ENCODE measurements at regions not wholly inside any gene's neighbourhood (a gene's known extent, or its start where the extent isn't known, plus 50 kb on each side); places are given as distances from the start of the nearest gene placed in this dataset.
"Not testable (repeated sequence)": the region's sequence is repeated elsewhere in the genome, so short reads cannot be mapped to it uniquely, and the experiment has no call there.

- TF ChIP-seq JUND (IDR thresholded peaks at IDR 0.05; ENCODE audit: low read depth) = no peak
- in situ Hi-C loops (cut with HindIII; ENCODE audit: low pct_unique_long_range_greater_than_20kb, low sequenced_read_pairs) = no loop called here
- DNase-seq (ENCODE audit: low read depth in 1 of 2, low spot score in 1 of 2) = no peak
These were observed 238.7 kb upstream of the SEL1L start for GRCh38 chr14:81772381-81772780.

- no peak for DNase-seq (ENCODE audit: low read depth in 1 of 2, low spot score in 1 of 2)
- no peak for TF ChIP-seq JUND (IDR thresholded peaks at IDR 0.05; ENCODE audit: low read depth)
- in situ Hi-C loops (cut with HindIII; ENCODE audit: low pct_unique_long_range_greater_than_20kb, low sequenced_read_pairs) = no loop called here
These were observed 242.9 kb upstream of the SEL1L start for GRCh38 chr14:81776531-81776930.

- in situ Hi-C loops (cut with HindIII; ENCODE audit: low pct_unique_long_range_greater_than_20kb, low sequenced_read_pairs); DNase-seq (ENCODE audit: low read depth in 1 of 2, low spot score in 1 of 2): not testable (repeated sequence)
These were observed 248.1 kb upstream of the SEL1L start for GRCh38 chr14:81781798-81782197.

- in situ Hi-C loops (cut with HindIII; ENCODE audit: low pct_unique_long_range_greater_than_20kb, low sequenced_read_pairs) = no loop called here
- DNase-seq (ENCODE audit: low read depth in 1 of 2, low spot score in 1 of 2) = no peak
- no peak for TF ChIP-seq JUND (IDR thresholded peaks at IDR 0.05; ENCODE audit: low read depth)
These were observed 250.4 kb upstream of the SEL1L start for GRCh38 chr14:81784084-81784483.

GRCh38 chr14:81797315-81797714 lies 263.7 kb upstream of the SEL1L start:
- in situ Hi-C loops (cut with HindIII; ENCODE audit: low pct_unique_long_range_greater_than_20kb, low sequenced_read_pairs) = no loop called here
- no peak for TF ChIP-seq JUND (IDR thresholded peaks at IDR 0.05; ENCODE audit: low read depth)
- DNase-seq (ENCODE audit: low read depth in 1 of 2, low spot score in 1 of 2) = no peak

- TF ChIP-seq JUND (IDR thresholded peaks at IDR 0.05; ENCODE audit: low read depth) = no peak
- in situ Hi-C loops (cut with HindIII; ENCODE audit: low pct_unique_long_range_greater_than_20kb, low sequenced_read_pairs) = no loop called here
- no peak for DNase-seq (ENCODE audit: low read depth in 1 of 2, low spot score in 1 of 2)
These were observed 268.3 kb upstream of the SEL1L start for GRCh38 chr14:81801921-81802320.

GRCh38 chr14:81802341-81802740 lies 268.7 kb upstream of the SEL1L start:
- DNase-seq (ENCODE audit: low read depth in 1 of 2, low spot score in 1 of 2) = no peak
- no peak for TF ChIP-seq JUND (IDR thresholded peaks at IDR 0.05; ENCODE audit: low read depth)
- in situ Hi-C loops (cut with HindIII; ENCODE audit: low pct_unique_long_range_greater_than_20kb, low sequenced_read_pairs) = no loop called here

- in situ Hi-C loops (cut with HindIII; ENCODE audit: low pct_unique_long_range_greater_than_20kb, low sequenced_read_pairs) = no loop called here
- DNase-seq (ENCODE audit: low read depth in 1 of 2, low spot score in 1 of 2) = peak in 1 of 2 experiments; percentile 10
- no peak for TF ChIP-seq JUND (IDR thresholded peaks at IDR 0.05; ENCODE audit: low read depth)
These were observed 272.1 kb upstream of the SEL1L start for GRCh38 chr14:81805785-81806184.

- no peak for DNase-seq (ENCODE audit: low read depth in 1 of 2, low spot score in 1 of 2)
- TF ChIP-seq JUND (IDR thresholded peaks at IDR 0.05; ENCODE audit: low read depth) = no peak
- in situ Hi-C loops (cut with HindIII; ENCODE audit: low pct_unique_long_range_greater_than_20kb, low sequenced_read_pairs) = no loop called here
These were observed 278.1 kb upstream of the SEL1L start for GRCh38 chr14:81811705-81812269.

- in situ Hi-C loops (cut with HindIII; ENCODE audit: low pct_unique_long_range_greater_than_20kb, low sequenced_read_pairs) = no loop called here
- no peak for TF ChIP-seq JUND (IDR thresholded peaks at IDR 0.05; ENCODE audit: low read depth)
- DNase-seq (ENCODE audit: low read depth in 1 of 2, low spot score in 1 of 2) = no peak
These were observed 284.6 kb upstream of the SEL1L start for GRCh38 chr14:81818271-81818670.

- no peak for DNase-seq (ENCODE audit: low read depth in 1 of 2, low spot score in 1 of 2)
- in situ Hi-C loops (cut with HindIII; ENCODE audit: low pct_unique_long_range_greater_than_20kb, low sequenced_read_pairs) = no loop called here
- no peak for TF ChIP-seq JUND (IDR thresholded peaks at IDR 0.05; ENCODE audit: low read depth)
These were observed 285.7 kb upstream of the SEL1L start for GRCh38 chr14:81819344-81819743.

GRCh38 chr14:81819910-81820309 lies 286.3 kb upstream of the SEL1L start:
- no peak for TF ChIP-seq JUND (IDR thresholded peaks at IDR 0.05; ENCODE audit: low read depth)
- DNase-seq (ENCODE audit: low read depth in 1 of 2, low spot score in 1 of 2) = no peak
- in situ Hi-C loops (cut with HindIII; ENCODE audit: low pct_unique_long_range_greater_than_20kb, low sequenced_read_pairs) = no loop called here

GRCh38 chr14:81826081-81826480 lies 292.4 kb upstream of the SEL1L start:
- DNase-seq (ENCODE audit: low read depth in 1 of 2, low spot score in 1 of 2) = no peak
- in situ Hi-C loops (cut with HindIII; ENCODE audit: low pct_unique_long_range_greater_than_20kb, low sequenced_read_pairs) = no loop called here
- TF ChIP-seq JUND (IDR thresholded peaks at IDR 0.05; ENCODE audit: low read depth) = no peak

- no peak for DNase-seq (ENCODE audit: low read depth in 1 of 2, low spot score in 1 of 2)
- no peak for TF ChIP-seq JUND (IDR thresholded peaks at IDR 0.05; ENCODE audit: low read depth)
- in situ Hi-C loops (cut with HindIII; ENCODE audit: low pct_unique_long_range_greater_than_20kb, low sequenced_read_pairs) = no loop called here
These were observed 295.8 kb upstream of the SEL1L start for GRCh38 chr14:81829447-81829846.

Data from T47D (cell line).